Omental fat pad (tissue), 3 donors: ENCODE measurements at regions not wholly inside any gene's neighbourhood (a gene's known extent, or its start where the extent isn't known, plus 50 kb on each side); places are given as distances from the start of the nearest gene placed in this dataset.

Experiments used
- ATAC-seq: fragments of 150-250 bp; one replicate; pipeline ENCODE4 v1.9.1; 2016; ENCODE audit warnings: mild to moderate bottlenecking, moderate library complexity; ENCODE audit not compliant: low FRiP score
- DNase-seq: peaks from one replicate; pipeline ENCODE4 v3.0.0-alpha.2; 2019; ENCODE audit warnings: low spot score
- CTCF ChIP-seq, 3 donors: fragments of 450-650 bp; IDR thresholded peaks; one replicate each; pipeline ENCODE4 v1.5.1; 2016 to 2017; ENCODE audit warnings: antibody characterized with exemption in 3 of 3, mild to moderate bottlenecking in 3 of 3, moderate library complexity in 2 of 3

GRCh38 chr9:100880284-100880683, 148.2 kb upstream of the PLPPR1 start:
- no peak for TF ChIP-seq CTCF (IDR thresholded peaks at IDR 0.05)
- no peak for DNase-seq
- no peak for ATAC-seq

- ATAC-seq (no peak), DNase-seq (no peak)
- TF ChIP-seq CTCF (IDR thresholded peaks at IDR 0.05) = no peak
These were observed 144.0 kb upstream of the PLPPR1 start for GRCh38 chr9:100884518-100884917.

DNA sequence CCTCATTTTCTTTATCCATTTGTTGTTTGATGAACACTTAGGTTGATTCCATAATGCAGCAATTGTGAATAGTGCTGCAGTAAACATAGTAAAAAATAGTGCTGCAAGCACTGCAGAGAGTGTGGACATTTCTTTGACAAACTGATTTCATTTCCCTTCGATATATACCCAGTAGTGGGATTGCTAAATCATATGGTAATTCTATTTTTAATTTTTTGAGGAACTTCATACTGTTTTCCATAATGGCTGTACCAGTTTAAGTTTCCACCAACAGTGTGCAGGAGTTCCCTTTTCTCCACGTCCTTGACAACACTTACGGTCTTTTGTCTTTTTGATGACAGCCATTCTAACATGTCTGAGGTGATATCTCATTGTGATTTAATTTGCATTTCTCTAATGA, 138.2 kb upstream of the PLPPR1 start:
- ATAC-seq = no peak
- TF ChIP-seq CTCF (IDR thresholded peaks at IDR 0.05) = no peak

GRCh38 chr9:100911273-100911672, 117.3 kb upstream of the PLPPR1 start:
- TF ChIP-seq CTCF (IDR thresholded peaks at IDR 0.05) = no peak
- ATAC-seq = no peak
- DNase-seq = no peak

More for the DNA sequence above, 138.2 kb upstream of the PLPPR1 start:
- no peak for DNase-seq

DNA sequence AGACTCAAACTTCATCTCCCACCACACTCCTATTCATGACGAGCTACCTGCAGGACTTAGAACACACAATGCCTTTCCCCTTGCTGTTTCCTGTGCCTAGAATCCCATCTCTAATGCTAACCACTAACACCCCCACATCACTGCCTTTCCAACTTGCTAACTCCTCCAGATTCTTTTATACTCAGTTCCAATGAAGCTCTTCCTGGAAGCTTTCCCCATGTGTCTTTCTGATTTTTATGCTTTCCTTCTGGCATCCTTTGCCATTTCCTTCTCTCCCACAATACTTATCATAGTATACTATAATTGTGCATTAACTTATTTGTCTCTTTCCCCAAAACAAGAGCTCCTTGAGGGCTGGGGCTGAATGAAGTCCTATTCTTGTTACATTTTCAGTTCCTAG, 115.3 kb upstream of the PLPPR1 start:
- no peak for ATAC-seq
- DNase-seq = no peak
- no peak for TF ChIP-seq CTCF (IDR thresholded peaks at IDR 0.05)

- no peak for ATAC-seq
- no peak for TF ChIP-seq CTCF (IDR thresholded peaks at IDR 0.05)
- DNase-seq = no peak
These were observed 114.3 kb upstream of the PLPPR1 start for GRCh38 chr9:100914266-100914665.

DNA sequence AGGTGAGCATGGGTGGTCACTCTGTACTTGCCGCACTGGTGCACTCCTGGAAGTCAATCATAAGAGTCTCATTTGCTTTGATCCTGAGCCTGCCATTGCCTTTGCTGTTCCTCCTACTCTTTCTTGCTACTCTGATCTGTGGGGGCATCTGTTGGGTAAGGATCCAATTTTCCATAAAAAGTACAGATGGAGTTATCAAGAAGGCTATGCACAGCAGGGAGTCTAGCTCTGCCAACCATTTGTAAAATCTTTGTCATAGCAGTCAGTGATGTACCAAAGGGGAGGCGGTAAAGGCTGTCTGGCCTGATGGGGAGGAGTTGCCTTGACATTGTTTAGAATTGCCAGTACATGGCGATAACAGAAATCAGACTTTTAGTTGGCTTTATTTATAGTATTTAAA, 109.0 kb upstream of the PLPPR1 start:
- ATAC-seq = no peak
- TF ChIP-seq CTCF (IDR thresholded peaks at IDR 0.05) = no peak

More for the DNA sequence above, 109.0 kb upstream of the PLPPR1 start:
- DNase-seq = no peak
